GM23248 (cell line): ENCODE measurements at regions not wholly inside any gene's neighbourhood (a gene's known extent, or its start where the extent isn't known, plus 50 kb on each side); places are given as distances from the start of the nearest gene placed in this dataset.

ENCODE experiments used
- DNase-seq: peaks from one replicate; pipeline ENCODE4 v3.0.0-alpha.2; 2015
- H2AFZ ChIP-seq: fragments of 200-600 bp; sonication (generic); 2 replicates; pipeline ENCODE4 v1.6.1; 2016; ENCODE audit warnings: antibody characterized with exemption
- H3F3A ChIP-seq: fragments of 200-600 bp; sonication (generic); 2 replicates; pipeline ENCODE4 v1.6.1; 2016; ENCODE audit warnings: mild to moderate bottlenecking, antibody characterized with exemption, mixed run types; ENCODE audit not compliant: insufficient read depth
- H3K27ac ChIP-seq: fragments of 200-600 bp; sonication (generic); 2 replicates; pipeline ENCODE4 v1.5.1; 2016; ENCODE audit warnings: mild to moderate bottlenecking
- H3K27me3 ChIP-seq: fragments of 200-600 bp; sonication (generic); replicated peaks from 2 replicates; pipeline ENCODE4 v1.6.1; 2016; ENCODE audit warnings: mild to moderate bottlenecking; ENCODE audit not compliant: insufficient read depth
- H3K36me3 ChIP-seq: fragments of 200-600 bp; sonication (generic); 2 replicates; pipeline ENCODE4 v1.6.1; 2016; ENCODE audit warnings: low read depth, mild to moderate bottlenecking
- H3K4me1 ChIP-seq: fragments of 200-600 bp; sonication (generic); 2 replicates; pipeline ENCODE4 v1.6.1; 2016; ENCODE audit warnings: mild to moderate bottlenecking; ENCODE audit not compliant: insufficient read depth
- H3K4me2 ChIP-seq: fragments of 200-600 bp; sonication (generic); one replicate; pipeline ENCODE4 v1.6.1; 2016; ENCODE audit warnings: mild to moderate bottlenecking; ENCODE audit not compliant: unreplicated experiment
- H3K4me3 ChIP-seq: fragments of 200-600 bp; sonication (generic); 2 replicates; pipeline ENCODE4 v1.5.1; 2016; ENCODE audit warnings: mild to moderate bottlenecking
- H3K79me2 ChIP-seq: fragments of 200-600 bp; sonication (generic); 2 replicates; pipeline ENCODE4 v1.6.1; 2016; ENCODE audit warnings: mild to moderate bottlenecking; ENCODE audit not compliant: insufficient read depth
- H3K9ac ChIP-seq: fragments of 200-600 bp; sonication (generic); 2 replicates; pipeline ENCODE4 v1.6.1; 2016; ENCODE audit warnings: mild to moderate bottlenecking
- H3K9me2 ChIP-seq: fragments of 200-600 bp; sonication (generic); 2 replicates; pipeline ENCODE4 v1.6.1; 2016; ENCODE audit warnings: mixed run types, mild to moderate bottlenecking, moderate library complexity; ENCODE audit not compliant: insufficient read depth
- H3K9me3 ChIP-seq: fragments of 200-600 bp; sonication (generic); one replicate; pipeline ENCODE4 v1.6.1; 2017; ENCODE audit warnings: low read depth
- H4K20me1 ChIP-seq: fragments of 200-600 bp; sonication (generic); 2 replicates; pipeline ENCODE4 v1.6.0; 2016; ENCODE audit not compliant: insufficient read depth
- EZH2 ChIP-seq: fragments of 200-600 bp; sonication (generic); IDR thresholded peaks from 2 replicates; pipeline ENCODE4 v1.6.1; 2018; ENCODE audit warnings: antibody characterized with exemption, mild to moderate bottlenecking; ENCODE audit not compliant: insufficient read depth, poor library complexity, severe bottlenecking
- EZH2phosphoT487 ChIP-seq: fragments of 200-600 bp; sonication (generic); IDR thresholded peaks from 2 replicates; pipeline ENCODE4 v1.6.1; 2018; ENCODE audit warnings: antibody characterized with exemption, moderate library complexity, mild to moderate bottlenecking, low read depth; ENCODE audit not compliant: insufficient read depth
- WGBS, 2 experiments: methylation state at CpG; one replicate each; pipeline ENCODE4 v1.1.6; 2015 to 2017; ENCODE audit warnings: low lambda C conversion rate in 2 of 2, low coverage in 1 of 2; ENCODE audit errors: missing lambda C conversion rate in 2 of 2; 5-methylcytosine and 5-hydroxymethylcytosine counted together
- in situ Hi-C: fragments of 300-500 bp; cut with MboI; formaldehyde crosslinking; loops from 2 replicates; pipeline ENCODE4 v1.15.0; 2020

- Histone ChIP-seq H3K9me3 (no peaks in the 10 kb centered on the region), H3K27ac (no peak overlapping the region), H3F3A (peaks cover 63% of the 10 kb centered on the region), H3K79me2 (no peaks in the 10 kb centered on the region), H3K4me2 (no peak overlapping the region), H3K27me3 (no peaks in the 10 kb centered on the region), H3K9me2 (no peaks in the 10 kb centered on the region), H3K4me3 (no peak overlapping the region), H3K9ac (no peak overlapping the region), H3K36me3 (no peaks in the 10 kb centered on the region), H4K20me1 (no peaks in the 10 kb centered on the region), H2AFZ (no peak overlapping the region), H3K4me1 (peaks cover 69% of the 10 kb centered on the region)
- WGBS, 2 experiments: 82 to 84% methylated on average over 6 of the region's 6 CpGs
- DNase-seq: no peak
- in situ Hi-C loops: no loop called here
- no peak for TF ChIP-seq EZH2phosphoT487
These were observed 106.1 kb upstream of the TMEM170B start for GRCh38 chr6:11431455-11431937.

GRCh38 chr6:11430036-11430435 lies 107.5 kb upstream of the TMEM170B start:
- H3K9ac ChIP-seq: no peak overlapping the region
- in situ Hi-C loops: no loop called here
- H2AFZ ChIP-seq: no peak overlapping the region
- H4K20me1 ChIP-seq: no peaks in the 10 kb centered on the region
- no peak overlapping the region for H3K27ac ChIP-seq
- no peak overlapping the region for H3K4me3 ChIP-seq
- H3F3A ChIP-seq: peaks cover 57% of the 10 kb centered on the region
- TF ChIP-seq EZH2: no peak
- H3K9me3 ChIP-seq: no peaks in the 10 kb centered on the region
- no peaks in the 10 kb centered on the region for H3K36me3 ChIP-seq
- H3K4me1 ChIP-seq: peaks cover 66% of the 10 kb centered on the region
- H3K9me2 ChIP-seq: no peaks in the 10 kb centered on the region
- peak; percentile 57 for DNase-seq
- no peaks in the 10 kb centered on the region for H3K79me2 ChIP-seq
- WGBS, 2 experiments: 20 to 23% methylated on average over 9 of the region's 9 CpGs
- no peak overlapping the region for H3K4me2 ChIP-seq
- H3K27me3 ChIP-seq: no peaks in the 10 kb centered on the region

- H3K36me3 ChIP-seq: no peaks in the 10 kb centered on the region
- in situ Hi-C loops: no loop called here
- H3K27me3 ChIP-seq: no peaks in the 10 kb centered on the region
- peak overlapping the region; percentile 57 for H3K27ac ChIP-seq
- peaks cover 63% of the 10 kb centered on the region for H3K4me1 ChIP-seq
- WGBS, 2 experiments: 81 to 86% methylated on average over 2 of the region's 2 CpGs
- H2AFZ ChIP-seq: no peak overlapping the region
- peak overlapping the region; percentile 45 for H3K4me2 ChIP-seq
- H3F3A ChIP-seq: peaks cover 52% of the 10 kb centered on the region
- no peaks in the 10 kb centered on the region for H4K20me1 ChIP-seq
- H3K4me3 ChIP-seq: no peak overlapping the region
- H3K9ac ChIP-seq: no peak overlapping the region
- TF ChIP-seq EZH2: no peak
- TF ChIP-seq EZH2phosphoT487: no peak
- no peaks in the 10 kb centered on the region for H3K79me2 ChIP-seq
- H3K9me3 ChIP-seq: no peaks in the 10 kb centered on the region
- H3K9me2 ChIP-seq: no peaks in the 10 kb centered on the region
- no peak for DNase-seq
These were observed 108.0 kb upstream of the TMEM170B start for GRCh38 chr6:11429577-11429976.

- Histone ChIP-seq H3F3A (peaks cover 48% of the 10 kb centered on the region), H3K79me2 (no peaks in the 10 kb centered on the region), H4K20me1 (no peaks in the 10 kb centered on the region), H2AFZ (0 out of 2 replicates have a peak overlapping the region, but pooled peaks have one; percentile 27), H3K9ac (0 out of 2 replicates have a peak overlapping the region, but pooled peaks have one; percentile 12), H3K9me2 (no peaks in the 10 kb centered on the region), H3K4me3 (no peak overlapping the region), H3K27ac (peak overlapping the region; percentile 57), H3K9me3 (no peaks in the 10 kb centered on the region), H3K27me3 (no peaks in the 10 kb centered on the region), H3K4me1 (peaks cover 62% of the 10 kb centered on the region), H3K36me3 (no peaks in the 10 kb centered on the region), H3K4me2 (peak overlapping the region; percentile 45)
- peak; percentile 78 for DNase-seq
- in situ Hi-C loops: no loop called here
- WGBS, 2 experiments: 3 to 4% methylated on average over 3 of the region's 3 CpGs
- no peak for TF ChIP-seq EZH2phosphoT487
- no peak for TF ChIP-seq EZH2
These were observed 108.7 kb upstream of the TMEM170B start for GRCh38 chr6:11428895-11429294.

GRCh38 chr6:11428371-11428770 lies 109.2 kb upstream of the TMEM170B start:
- peak overlapping the region; percentile 45 for H3K4me2 ChIP-seq
- H3K4me3 ChIP-seq: no peak overlapping the region
- no peaks in the 10 kb centered on the region for H3K9me2 ChIP-seq
- peaks cover 48% of the 10 kb centered on the region for H3F3A ChIP-seq
- peak overlapping the region; percentile 57 for H3K27ac ChIP-seq
- in situ Hi-C loops: no loop called here
- no peaks in the 10 kb centered on the region for H3K27me3 ChIP-seq
- H3K9ac ChIP-seq: 0 out of 2 replicates have a peak overlapping the region, but pooled peaks have one; percentile 12
- no peaks in the 10 kb centered on the region for H4K20me1 ChIP-seq
- H3K79me2 ChIP-seq: no peaks in the 10 kb centered on the region
- H3K9me3 ChIP-seq: no peaks in the 10 kb centered on the region
- 0 out of 2 replicates have a peak overlapping the region, but pooled peaks have one; percentile 27 for H2AFZ ChIP-seq
- peaks cover 62% of the 10 kb centered on the region for H3K4me1 ChIP-seq
- 30% methylated on average over 2 of the region's 2 CpGs for WGBS, 2 experiments
- H3K36me3 ChIP-seq: no peaks in the 10 kb centered on the region
- DNase-seq: peak; percentile 24
- no peak for TF ChIP-seq EZH2
- TF ChIP-seq EZH2phosphoT487: no peak
